ENCODE measurements at regions not wholly inside any gene's neighbourhood (a gene's known extent, or its start where the extent isn't known, plus 50 kb on each side); places are given as distances from the start of the nearest gene placed in this dataset.

DNA sequence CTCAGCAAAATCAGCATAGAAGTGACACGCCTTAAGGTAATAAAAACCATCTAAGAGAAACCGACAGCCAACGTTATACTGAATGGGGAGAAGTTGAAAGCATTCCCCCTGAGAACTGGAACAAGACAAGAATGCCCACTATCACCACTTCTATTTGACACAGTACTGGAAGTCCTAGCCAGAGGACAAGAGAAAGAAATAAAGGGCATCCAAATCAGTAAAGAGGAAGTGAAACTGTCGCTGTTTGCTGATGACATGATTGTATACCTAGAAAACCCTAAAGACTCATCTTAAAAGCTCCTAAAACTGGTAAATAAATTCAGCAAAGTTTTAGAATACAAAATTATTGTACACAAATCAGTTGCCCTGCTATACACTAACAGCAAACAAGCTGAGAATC is 393.3 kb downstream of the KIF4B start:
- TF ChIP-seq, protein P1, sequence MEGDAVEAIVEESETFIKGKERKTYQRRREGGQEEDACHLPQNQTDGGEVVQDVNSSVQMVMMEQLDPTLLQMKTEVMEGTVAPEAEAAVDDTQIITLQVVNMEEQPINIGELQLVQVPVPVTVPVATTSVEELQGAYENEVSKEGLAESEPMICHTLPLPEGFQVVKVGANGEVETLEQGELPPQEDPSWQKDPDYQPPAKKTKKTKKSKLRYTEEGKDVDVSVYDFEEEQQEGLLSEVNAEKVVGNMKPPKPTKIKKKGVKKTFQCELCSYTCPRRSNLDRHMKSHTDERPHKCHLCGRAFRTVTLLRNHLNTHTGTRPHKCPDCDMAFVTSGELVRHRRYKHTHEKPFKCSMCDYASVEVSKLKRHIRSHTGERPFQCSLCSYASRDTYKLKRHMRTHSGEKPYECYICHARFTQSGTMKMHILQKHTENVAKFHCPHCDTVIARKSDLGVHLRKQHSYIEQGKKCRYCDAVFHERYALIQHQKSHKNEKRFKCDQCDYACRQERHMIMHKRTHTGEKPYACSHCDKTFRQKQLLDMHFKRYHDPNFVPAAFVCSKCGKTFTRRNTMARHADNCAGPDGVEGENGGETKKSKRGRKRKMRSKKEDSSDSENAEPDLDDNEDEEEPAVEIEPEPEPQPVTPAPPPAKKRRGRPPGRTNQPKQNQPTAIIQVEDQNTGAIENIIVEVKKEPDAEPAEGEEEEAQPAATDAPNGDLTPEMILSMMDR (IDR thresholded peaks at IDR 0.05; ENCODE audit: low read length) = no peak
- no peak for TF ChIP-seq EZH2 (optimal IDR thresholded peaks at IDR 0.05; ENCODE audit: low read depth, low read length)
- TF ChIP-seq EZH2phosphoT487 (IDR thresholded peaks at IDR 0.05; ENCODE audit: low read length) = no peak

Measured in MM.1S (cell line).